ENCODE measurements at regions not wholly inside any gene's neighbourhood (a gene's known extent, or its start where the extent isn't known, plus 50 kb on each side); places are given as distances from the start of the nearest gene placed in this dataset.

DNA sequence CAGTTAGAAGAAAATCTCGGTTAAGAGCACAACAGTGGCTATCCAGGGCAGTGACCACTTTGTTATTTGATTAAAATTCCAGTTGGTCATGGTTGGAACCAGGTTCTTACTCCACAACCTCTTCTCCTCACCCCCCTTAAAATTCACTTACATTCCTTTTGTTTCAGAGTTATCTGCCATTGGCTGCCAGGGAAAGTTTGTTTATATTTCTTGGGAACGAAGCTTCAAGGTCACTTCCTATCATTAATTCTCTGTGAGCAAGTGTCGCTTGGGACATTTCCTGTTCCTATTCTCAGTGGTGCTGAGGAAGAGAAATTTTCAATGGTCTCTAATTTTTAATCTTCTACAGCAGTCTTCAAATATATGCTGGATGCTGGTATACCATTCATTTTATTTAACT is 121.1 kb upstream of the COL21A1 start:
- Histone ChIP-seq H3K18ac (ENCODE audit: insufficient read length, low read depth, low read length) (no peak overlapping the region), H2BK12ac (ENCODE audit: insufficient read length, low read depth, low read length) (no peak overlapping the region), H3K4me2 (ENCODE audit: insufficient read depth, insufficient read length, low read length) (no peak overlapping the region), H3K23ac (ENCODE audit: insufficient read length, low read depth, low read length) (no peak overlapping the region), H2BK20ac (ENCODE audit: low read depth, low read length, poor library complexity, severe bottlenecking) (no peak overlapping the region), H2BK5ac (ENCODE audit: insufficient read length, low read length) (no peak overlapping the region), H4K5ac (ENCODE audit: insufficient read length, low read depth, low read length) (no peak overlapping the region), H3T11ph (ENCODE audit: low read length) (no peak overlapping the region), H3K4ac (ENCODE audit: low read depth, low read length) (no peak overlapping the region), H4K91ac (ENCODE audit: insufficient read length, low read depth, low read length) (no peak overlapping the region), H3K79me2 (ENCODE audit: insufficient read depth, low read length) (no peaks in the 10 kb centered on the region), H4K20me1 (ENCODE audit: control insufficient read depth, insufficient read depth, insufficient read length) (no peaks in the 10 kb centered on the region), H2BK15ac (ENCODE audit: low read depth, low read length) (no peak overlapping the region), H3K27me3 (ENCODE audit: insufficient read depth, low read length) (no peaks in the 10 kb centered on the region), H3K27ac (ENCODE audit: insufficient read length, low read depth, low read length) (no peak overlapping the region), H3K4me1 (ENCODE audit: insufficient read depth, low read length) (no peaks in the 10 kb centered on the region), H3K9ac (ENCODE audit: extremely low read depth, insufficient read length, low read length) (no peak overlapping the region), H3K23me2 (ENCODE audit: insufficient read length, low read depth, low read length, poor library complexity, severe bottlenecking) (no peaks in the 10 kb centered on the region), H3K79me1 (ENCODE audit: insufficient read depth, low read depth, low read length, poor library complexity, severe bottlenecking) (no peaks in the 10 kb centered on the region), H3K56ac (ENCODE audit: insufficient read length, low read depth, low read length) (no peak overlapping the region), H2AFZ (ENCODE audit: low read length) (no peak overlapping the region), H3K9me3 (ENCODE audit: control insufficient read depth, low read depth, low read length) (no peaks in the 10 kb centered on the region), H3K14ac (ENCODE audit: insufficient read depth, low read length) (no peak overlapping the region), H2AK5ac (ENCODE audit: insufficient read length, low read length) (no peak overlapping the region), H2BK120ac (ENCODE audit: low read depth, low read length, poor library complexity, severe bottlenecking) (no peak overlapping the region), H4K8ac (replicated peaks; ENCODE audit: insufficient read length, low read depth, low read length) (no peak overlapping the region)
- Mint-ChIP-seq H3K36me3 (ENCODE audit: insufficient read depth in 1 of 3, low read depth in 3 of 3) (no peaks in the 10 kb centered on the region), H3K27me3 (ENCODE audit: low read depth) (no peaks in the 10 kb centered on the region), H3K27ac (no peak overlapping the region), H3K9me3 (no peaks in the 10 kb centered on the region), H3K4me3 (no peak overlapping the region), H3K4me1 (peaks cover 3 to 6% of the 10 kb centered on the region in 2 experiments)
- DNase-seq = no peak
- WGBS (ENCODE audit: extremely low coverage, insufficient read length, low lambda C conversion rate) = no CpG with 5 or more reads among the region's 3 CpGs
- TF ChIP-seq, protein P1, sequence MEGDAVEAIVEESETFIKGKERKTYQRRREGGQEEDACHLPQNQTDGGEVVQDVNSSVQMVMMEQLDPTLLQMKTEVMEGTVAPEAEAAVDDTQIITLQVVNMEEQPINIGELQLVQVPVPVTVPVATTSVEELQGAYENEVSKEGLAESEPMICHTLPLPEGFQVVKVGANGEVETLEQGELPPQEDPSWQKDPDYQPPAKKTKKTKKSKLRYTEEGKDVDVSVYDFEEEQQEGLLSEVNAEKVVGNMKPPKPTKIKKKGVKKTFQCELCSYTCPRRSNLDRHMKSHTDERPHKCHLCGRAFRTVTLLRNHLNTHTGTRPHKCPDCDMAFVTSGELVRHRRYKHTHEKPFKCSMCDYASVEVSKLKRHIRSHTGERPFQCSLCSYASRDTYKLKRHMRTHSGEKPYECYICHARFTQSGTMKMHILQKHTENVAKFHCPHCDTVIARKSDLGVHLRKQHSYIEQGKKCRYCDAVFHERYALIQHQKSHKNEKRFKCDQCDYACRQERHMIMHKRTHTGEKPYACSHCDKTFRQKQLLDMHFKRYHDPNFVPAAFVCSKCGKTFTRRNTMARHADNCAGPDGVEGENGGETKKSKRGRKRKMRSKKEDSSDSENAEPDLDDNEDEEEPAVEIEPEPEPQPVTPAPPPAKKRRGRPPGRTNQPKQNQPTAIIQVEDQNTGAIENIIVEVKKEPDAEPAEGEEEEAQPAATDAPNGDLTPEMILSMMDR (conservative IDR thresholded peaks at IDR 0.05) = no peak
